ENCODE measurements at regions not wholly inside any gene's neighbourhood (a gene's known extent, or its start where the extent isn't known, plus 50 kb on each side); places are given as distances from the start of the nearest gene placed in this dataset.

GRCh38 chr9:90085633-90086032 lies 480.8 kb downstream of the GADD45G start:
- no peak for DNase-seq

- no peak for DNase-seq
These were observed 481.3 kb downstream of the GADD45G start for GRCh38 chr9:90086101-90086511.

- DNase-seq, result no peak
These were observed 483.6 kb downstream of the GADD45G start for GRCh38 chr9:90088434-90088833.

- DNase-seq, result no peak
These were observed 484.0 kb downstream of the GADD45G start for GRCh38 chr9:90088856-90089255.

- DNase-seq, result no peak
These were observed 486.2 kb downstream of the GADD45G start for GRCh38 chr9:90090997-90091396.

GRCh38 chr9:90092508-90092907 lies 487.7 kb downstream of the GADD45G start:
- DNase-seq, result no peak

- DNase-seq, result no peak
These were observed 490.9 kb downstream of the GADD45G start for GRCh38 chr9:90095682-90096081.

GRCh38 chr9:90097237-90097636 lies 492.4 kb downstream of the GADD45G start:
- no peak for DNase-seq

GRCh38 chr9:90098408-90098807 lies 493.6 kb downstream of the GADD45G start:
- DNase-seq, result no peak

- no peak for DNase-seq
These were observed 494.6 kb downstream of the GADD45G start for GRCh38 chr9:90099262-90099963.

GRCh38 chr9:90100014-90100413 lies 495.2 kb downstream of the GADD45G start:
- DNase-seq, result no peak

- DNase-seq, result peak; percentile 80
These were observed 497.6 kb downstream of the GADD45G start for GRCh38 chr9:90102292-90102901.

GRCh38 chr9:90103771-90104170 lies 499.0 kb downstream of the GADD45G start:
- DNase-seq, result no peak

GRCh38 chr9:90105773-90106172 lies 501.0 kb downstream of the GADD45G start:
- no peak for DNase-seq

GRCh38 chr9:90107040-90107725 lies 502.4 kb downstream of the GADD45G start:
- DNase-seq, result no peak

- no peak for DNase-seq
These were observed 503.2 kb downstream of the GADD45G start for GRCh38 chr9:90107726-90108655.

- no peak for DNase-seq
These were observed 508.0 kb downstream of the GADD45G start for GRCh38 chr9:90112788-90113187.

- DNase-seq, result no peak
These were observed 510.0 kb downstream of the GADD45G start for GRCh38 chr9:90114641-90115425.

GRCh38 chr9:90121762-90122161 lies 517.0 kb downstream of the GADD45G start:
- DNase-seq, result no peak

- no peak for DNase-seq
These were observed 517.7 kb downstream of the DIRAS2 start for GRCh38 chr9:90124961-90125360.

- no peak for DNase-seq
These were observed 514.7 kb downstream of the DIRAS2 start for GRCh38 chr9:90127923-90128322.

- DNase-seq, result no peak
These were observed 513.9 kb downstream of the DIRAS2 start for GRCh38 chr9:90128587-90129190.

Data from activated CD8-positive, alpha-beta memory T cell treated with anti-CD3 and anti-CD28 coated beads for 24 hours (primary cell).